CD4-positive, alpha-beta T cell treated with Interleukin-2 at 100 ng/mL for 4 hours (primary cell): ENCODE measurements at regions not wholly inside any gene's neighbourhood (a gene's known extent, or its start where the extent isn't known, plus 50 kb on each side); places are given as distances from the start of the nearest gene placed in this dataset.

ENCODE experiments used
- DNase-seq: peaks from one replicate; pipeline ENCODE4 v3.0.0-alpha.2; 2020; ENCODE audit warnings: low spot score

DNA sequence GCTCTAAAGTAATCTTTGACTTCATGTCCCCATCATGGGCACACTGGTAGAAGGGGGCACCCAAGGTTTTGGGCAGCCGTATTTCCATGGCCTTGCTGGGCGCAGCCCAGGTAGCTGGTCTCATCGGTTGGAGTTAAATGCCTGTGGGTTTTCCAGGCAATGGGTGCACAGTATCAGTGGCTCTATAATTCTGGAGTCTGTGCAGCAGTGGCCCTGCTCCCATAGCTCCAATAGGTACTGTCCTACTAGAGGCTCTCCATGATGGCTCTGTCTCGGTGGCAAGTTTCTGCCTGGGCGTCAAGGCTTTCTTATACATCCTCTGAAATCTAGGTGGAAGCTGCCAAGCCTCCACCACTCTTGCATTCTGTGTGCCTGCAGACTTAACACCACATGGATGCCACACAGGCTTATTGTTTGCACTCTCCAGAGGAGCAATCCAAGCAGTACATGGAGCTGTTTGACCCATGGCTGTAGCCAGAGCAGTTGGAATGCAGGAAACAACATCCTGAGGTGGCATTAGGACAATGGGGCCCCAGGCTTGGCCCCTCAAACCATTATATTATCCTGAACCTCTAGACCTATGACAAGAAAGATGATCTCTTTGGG lies 60.5 kb upstream of the UGT8 start:
- DNase-seq: no peak

DNA sequence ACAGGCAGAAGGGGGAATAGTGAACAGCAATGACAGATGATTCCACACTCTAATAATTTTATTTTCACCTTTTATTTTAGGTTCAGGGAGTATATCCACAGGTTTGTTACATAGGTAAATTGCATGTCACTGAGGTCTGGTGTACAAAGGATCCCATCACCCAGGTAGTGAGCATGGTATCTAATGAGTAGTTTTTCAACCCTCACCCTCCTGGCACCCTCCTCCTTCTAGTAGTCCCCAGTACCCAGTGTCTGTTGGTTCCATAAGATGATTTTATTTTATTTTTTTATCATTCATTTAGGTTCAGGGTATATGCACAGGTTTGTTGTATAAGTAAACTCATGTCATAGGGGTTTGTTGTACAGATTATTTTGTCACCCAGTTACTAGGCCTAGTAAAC lies 58.6 kb upstream of the UGT8 start:
- DNase-seq: no peak

DNA sequence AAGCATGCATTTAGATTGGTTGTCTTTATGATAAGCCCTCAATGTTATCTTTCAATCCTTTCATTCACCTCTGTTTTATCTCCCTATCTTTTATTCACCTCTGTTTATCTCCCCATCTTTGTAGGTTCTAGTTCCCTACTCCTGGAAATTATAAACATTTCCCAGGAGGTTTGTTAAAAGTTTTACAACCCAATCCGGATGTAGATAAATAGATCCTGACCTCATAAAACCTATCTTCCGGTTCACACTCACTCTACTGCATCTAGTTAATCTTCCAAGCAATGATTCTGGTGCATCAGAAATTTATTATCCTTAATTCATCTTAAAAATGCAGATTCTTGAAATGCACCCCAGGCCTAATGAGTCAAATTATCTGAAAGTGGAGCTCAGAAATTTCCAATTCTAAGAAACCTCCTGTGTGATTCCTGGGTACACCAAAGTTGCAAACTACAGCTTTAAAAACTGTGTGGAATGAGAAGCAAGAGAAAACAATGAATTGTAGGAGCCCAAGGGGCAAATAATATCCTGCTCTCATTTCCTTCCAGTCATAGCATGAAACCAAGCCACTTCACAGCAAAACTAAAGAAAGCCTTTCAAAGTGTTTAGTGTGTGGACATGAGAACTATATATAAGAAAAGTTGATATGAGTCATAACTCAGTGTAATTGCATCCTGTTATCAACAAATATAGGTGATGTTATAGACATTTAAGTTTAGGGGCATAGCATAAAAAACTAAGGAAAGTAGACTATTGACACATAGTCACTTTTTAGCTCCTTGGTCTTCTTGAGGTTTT lies 51.1 kb upstream of the UGT8 start:
- DNase-seq: no peak
